Endothelial cell of umbilical vein (primary cell): ENCODE measurements at regions not wholly inside any gene's neighbourhood (a gene's known extent, or its start where the extent isn't known, plus 50 kb on each side); places are given as distances from the start of the nearest gene placed in this dataset.

Experiments used
- BruUV-seq: library from RNA; stranded (reverse); fragments of 400-500 nt; replicated peaks from 2 replicates; lab custom pipeline; 2021; lab: Mats Ljungman, UMichigan
- CTCF ChIA-PET: fragments of 300-600, 350-600 bp; sonication (Branson Sonifier 250); formaldehyde crosslinking; loops from one replicate; lab custom pipeline; 2021; ENCODE audit warnings: antibody characterized with exemption, inconsistent platforms; lab: Charles Lee
- POLR2A ChIA-PET: fragments of 300-600, 350-600 bp; sonication (Branson Sonifier 250); formaldehyde crosslinking; loops from one replicate; lab custom pipeline; 2021; ENCODE audit warnings: antibody characterized with exemption, inconsistent platforms; lab: Charles Lee
- DNase-seq: peaks from one replicate; pipeline ENCODE4 v3.0.0-alpha.2; 2011; ENCODE audit warnings: low read depth, low spot score
- FAIRE-seq: peaks from 2 replicates; lab custom pipeline; 2011; peaks lifted over from hg19 to GRCh38; lab: Jason Lieb, UNC
- H2AFZ ChIP-seq: 2 replicates; pipeline ENCODE4 v1.6.0; 2012; ENCODE audit warnings: low read depth, low read length, control low read depth, inconsistent platforms
- H3K27ac ChIP-seq: 2 replicates; pipeline ENCODE4 v1.5.1; 2011; ENCODE audit warnings: low read depth, mild to moderate bottlenecking, control low read depth, low read length, moderate library complexity; ENCODE audit not compliant: insufficient read depth
- H3K27me3 ChIP-seq, 2 experiments: 2 replicates each; pipeline versions ENCODE4 v1.6.0 to v1.6.1; 2011; ENCODE audit warnings: low read length in 2 of 2, mixed read lengths in 1 of 2; ENCODE audit not compliant: control insufficient read depth in 2 of 2, insufficient read depth in 2 of 2
- H3K36me3 ChIP-seq, 2 experiments: 2 replicates in 1 of 2; 3 replicates in 1 of 2; pipeline ENCODE4 v1.5.1; 2011; ENCODE audit warnings: low read length in 2 of 2, mild to moderate bottlenecking in 1 of 2, moderate library complexity in 1 of 2; ENCODE audit not compliant: control insufficient read depth in 2 of 2, insufficient read depth in 2 of 2; ENCODE audit errors: extremely low read depth in 1 of 2
- H3K4me1 ChIP-seq: 3 replicates; pipeline ENCODE4 v1.5.1; 2011; ENCODE audit warnings: mild to moderate bottlenecking, low read length; ENCODE audit not compliant: control insufficient read depth, insufficient read depth; ENCODE audit errors: extremely low read depth
- H3K4me2 ChIP-seq: 2 replicates; pipeline ENCODE4 v1.6.1; 2011; ENCODE audit warnings: low read length, control low read depth, mixed read lengths; ENCODE audit not compliant: insufficient read depth
- H3K4me3 ChIP-seq, 3 experiments: fragments of 200-600 bp in 1 of 3; sonication (generic), shearing (Covaris generic) in 1 of 3; replicated peaks in 1 of 3; 2 replicates each; pipeline ENCODE4 v1.5.1; 2011 to 2016; ENCODE audit warnings: control low read depth in 3 of 3, low read length in 3 of 3, mild to moderate bottlenecking in 2 of 3, inconsistent platforms in 1 of 3, low read depth in 1 of 3, moderate library complexity in 1 of 3; ENCODE audit not compliant: insufficient read depth in 1 of 3
- H3K79me2 ChIP-seq: 2 replicates; pipeline ENCODE4 v1.6.0; 2012; ENCODE audit warnings: low read length, inconsistent platforms; ENCODE audit not compliant: control insufficient read depth, insufficient read depth
- H3K9ac ChIP-seq: replicated peaks from 2 replicates; pipeline ENCODE3; 2011; ENCODE audit warnings: low read length, control low read depth; ENCODE audit not compliant: insufficient read depth; ENCODE audit errors: extremely low read depth
- H3K9me1 ChIP-seq: replicated peaks from 3 replicates; pipeline ENCODE4 v1.6.0; 2011; ENCODE audit warnings: mild to moderate bottlenecking, low read length; ENCODE audit not compliant: control insufficient read depth, insufficient read depth; ENCODE audit errors: extremely low read depth
- H3K9me3 ChIP-seq: replicated peaks from 2 replicates; pipeline ENCODE4 v1.5.1; 2012; ENCODE audit warnings: low read length, inconsistent platforms; ENCODE audit not compliant: control insufficient read depth, insufficient read depth
- H4K20me1 ChIP-seq: replicated peaks from 2 replicates; pipeline ENCODE3; 2011; ENCODE audit warnings: mild to moderate bottlenecking, low read length; ENCODE audit not compliant: control insufficient read depth, insufficient read depth; ENCODE audit errors: extremely low read depth
- EZH2 ChIP-seq: IDR thresholded peaks from 2 replicates; pipeline ENCODE4 v1.6.1; 2012; ENCODE audit warnings: borderline replicate concordance, low read depth, mild to moderate bottlenecking, moderate library complexity, low read length, inconsistent platforms; ENCODE audit not compliant: severe bottlenecking
- FOS ChIP-seq: IDR thresholded peaks from 2 replicates; pipeline ENCODE4 v1.6.1; 2011; ENCODE audit warnings: mild to moderate bottlenecking, low read length, moderate library complexity, borderline replicate concordance; ENCODE audit not compliant: insufficient read depth
- GATA2 ChIP-seq: IDR thresholded peaks from 2 replicates; pipeline ENCODE4 v1.7.0; 2011; ENCODE audit warnings: low read depth, mild to moderate bottlenecking, moderate library complexity, mixed read lengths, low read length; ENCODE audit not compliant: insufficient read length, insufficient read depth
- JUN ChIP-seq: IDR thresholded peaks from 2 replicates; pipeline ENCODE4 v1.6.1; 2011; ENCODE audit warnings: borderline replicate concordance, low read depth; ENCODE audit not compliant: insufficient read length, insufficient read depth
- MAX ChIP-seq: IDR thresholded peaks from 2 replicates; pipeline ENCODE4 v1.6.1; 2011; ENCODE audit not compliant: insufficient read depth, insufficient read length
- MYC ChIP-seq: IDR thresholded peaks from one replicate; pipeline ENCODE4 v1.6.1; 2011; ENCODE audit warnings: mild to moderate bottlenecking, low read depth, low read length
- POLR2A ChIP-seq: IDR thresholded peaks from 2 replicates; pipeline ENCODE4 v1.6.1; 2012; ENCODE audit warnings: low read depth, mild to moderate bottlenecking, control low read depth, low read length
- POLR2AphosphoS5 ChIP-seq: IDR thresholded peaks from 2 replicates; pipeline ENCODE4 v1.6.1; 2012; ENCODE audit warnings: low read depth, mild to moderate bottlenecking, control low read depth, low read length, moderate library complexity; ENCODE audit not compliant: insufficient read depth
- dilution Hi-C: fragments of 300-500 bp; cut with MboI; formaldehyde crosslinking; loops from one replicate; pipeline ENCODE4 v1.15.0; 2019; ENCODE audit warnings: low sequenced_read_pairs; ENCODE audit not compliant: extremely low pct_ligation_motif_present
- intact Hi-C: fragments of 100-400 bp; cut with micrococcal nuclease; formaldehyde crosslinking; loops from one replicate; pipeline ENCODE4 v1.10.0; 2022
- TF ChIP-seq, protein P1 (sequence below), 2 donors: IDR thresholded peaks; 1 replicate in 1 of 2; 2 replicates in 1 of 2; pipeline ENCODE4 v1.5.1; 2011; ENCODE audit warnings: low read length in 2 of 2, mild to moderate bottlenecking in 2 of 2, moderate library complexity in 2 of 2, control low read depth in 1 of 2, inconsistent platforms in 1 of 2, low read depth in 1 of 2; ENCODE audit not compliant: insufficient read depth in 1 of 2; ENCODE audit errors: extremely low read depth in 1 of 2

DNA sequence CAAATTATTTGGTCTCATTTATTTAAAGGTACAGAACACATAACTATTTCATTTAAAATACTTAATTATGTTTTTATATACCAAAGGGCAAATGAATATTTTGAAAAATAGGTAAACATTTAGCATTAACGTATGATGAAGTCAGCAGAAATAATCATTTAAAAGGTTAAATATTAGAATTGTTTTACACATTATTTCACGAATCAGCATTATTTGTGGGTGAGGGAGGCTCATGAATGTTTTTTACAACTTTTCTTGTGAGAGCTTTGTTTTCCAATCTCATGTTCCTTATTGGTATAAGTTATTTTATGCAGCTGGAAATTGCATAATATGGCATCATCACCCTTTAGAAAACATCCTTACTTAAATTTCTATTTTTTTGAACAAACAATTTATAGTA, 73.9 kb upstream of the FSTL5 start:
- dilution Hi-C loops (no loop called here), intact Hi-C loops (no loop called here)
- FAIRE-seq (no peak), DNase-seq (no peak)
- Histone ChIP-seq H3K4me3 (no peak overlapping the region), H3K9me1 (no peaks in the 10 kb centered on the region), H4K20me1 (no peaks in the 10 kb centered on the region), H3K79me2 (no peaks in the 10 kb centered on the region), H3K9ac (no peak overlapping the region), H3K27ac (no peak overlapping the region), H3K4me2 (no peak overlapping the region), H3K4me1 (no peaks in the 10 kb centered on the region), H2AFZ (no peak overlapping the region), H3K36me3 (no peaks in the 10 kb centered on the region), H3K9me3 (no peaks in the 10 kb centered on the region), H3K27me3 (no peaks in the 10 kb centered on the region)
- BruUV-seq = no TSS peak
- CTCF ChIA-PET = no interaction called here
- TF ChIP-seq MYC (no peak), FOS (no peak), JUN (no peak), EZH2 (no peak), GATA2 (no peak), MAX (no peak), POLR2AphosphoS5 (no peak), POLR2A (no peak)
- TF ChIP-seq, protein P1, sequence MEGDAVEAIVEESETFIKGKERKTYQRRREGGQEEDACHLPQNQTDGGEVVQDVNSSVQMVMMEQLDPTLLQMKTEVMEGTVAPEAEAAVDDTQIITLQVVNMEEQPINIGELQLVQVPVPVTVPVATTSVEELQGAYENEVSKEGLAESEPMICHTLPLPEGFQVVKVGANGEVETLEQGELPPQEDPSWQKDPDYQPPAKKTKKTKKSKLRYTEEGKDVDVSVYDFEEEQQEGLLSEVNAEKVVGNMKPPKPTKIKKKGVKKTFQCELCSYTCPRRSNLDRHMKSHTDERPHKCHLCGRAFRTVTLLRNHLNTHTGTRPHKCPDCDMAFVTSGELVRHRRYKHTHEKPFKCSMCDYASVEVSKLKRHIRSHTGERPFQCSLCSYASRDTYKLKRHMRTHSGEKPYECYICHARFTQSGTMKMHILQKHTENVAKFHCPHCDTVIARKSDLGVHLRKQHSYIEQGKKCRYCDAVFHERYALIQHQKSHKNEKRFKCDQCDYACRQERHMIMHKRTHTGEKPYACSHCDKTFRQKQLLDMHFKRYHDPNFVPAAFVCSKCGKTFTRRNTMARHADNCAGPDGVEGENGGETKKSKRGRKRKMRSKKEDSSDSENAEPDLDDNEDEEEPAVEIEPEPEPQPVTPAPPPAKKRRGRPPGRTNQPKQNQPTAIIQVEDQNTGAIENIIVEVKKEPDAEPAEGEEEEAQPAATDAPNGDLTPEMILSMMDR (IDR thresholded peaks at IDR 0.05; ENCODE audit: extremely low read depth in 1 of 2, insufficient read depth in 1 of 2, low read depth in 1 of 2, low read length in 2 of 2) = no peak
- POLR2A ChIA-PET = no interaction called here
